ENCODE measurements at regions not wholly inside any gene's neighbourhood (a gene's known extent, or its start where the extent isn't known, plus 50 kb on each side); places are given as distances from the start of the nearest gene placed in this dataset.

DNA sequence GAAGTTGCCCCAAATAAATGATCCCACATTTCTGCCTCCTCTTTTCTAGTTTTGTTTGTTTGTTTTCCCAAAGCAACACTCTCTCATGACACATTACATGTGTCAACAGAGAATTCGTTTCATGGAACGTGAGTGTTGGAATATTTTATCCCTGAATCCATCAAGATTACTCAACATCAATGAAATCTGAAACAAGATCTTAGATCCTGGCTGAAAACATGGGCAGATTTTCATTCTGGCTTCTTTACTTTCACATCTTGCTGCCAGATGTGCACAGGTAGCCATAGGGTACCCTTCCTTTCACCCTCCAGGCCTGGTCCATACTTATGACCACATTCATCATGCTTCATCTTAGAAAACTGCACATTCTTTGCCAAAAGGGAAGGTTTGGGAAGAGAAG lies 347.0 kb downstream of the DOK5 start:
- TF ChIP-seq, protein P1, sequence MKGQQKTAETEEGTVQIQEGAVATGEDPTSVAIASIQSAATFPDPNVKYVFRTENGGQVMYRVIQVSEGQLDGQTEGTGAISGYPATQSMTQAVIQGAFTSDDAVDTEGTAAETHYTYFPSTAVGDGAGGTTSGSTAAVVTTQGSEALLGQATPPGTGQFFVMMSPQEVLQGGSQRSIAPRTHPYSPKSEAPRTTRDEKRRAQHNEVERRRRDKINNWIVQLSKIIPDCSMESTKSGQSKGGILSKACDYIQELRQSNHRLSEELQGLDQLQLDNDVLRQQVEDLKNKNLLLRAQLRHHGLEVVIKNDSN (IDR thresholded peaks at IDR 0.05), result no peak
- TF ChIP-seq NFIC (IDR thresholded peaks at IDR 0.05) (no peak), EP300 (IDR thresholded peaks at IDR 0.05; ENCODE audit: borderline replicate concordance) (no peak), TAF1 (IDR thresholded peaks at IDR 0.05; ENCODE audit: low read depth) (no peak), FOXM1 (IDR thresholded peaks at IDR 0.05; ENCODE audit: borderline replicate concordance, low read depth) (no peak), CREB1 (IDR thresholded peaks at IDR 0.05; ENCODE audit: low read depth) (no peak), REST (IDR thresholded peaks at IDR 0.05; ENCODE audit: low read depth) (no peak), TCF12 (IDR thresholded peaks at IDR 0.05; ENCODE audit: low read depth) (no peak), YY1 (IDR thresholded peaks at IDR 0.05; ENCODE audit: low read depth) (no peak), TEAD4 (IDR thresholded peaks at IDR 0.05) (no peak)
